ENCODE measurements at regions not wholly inside any gene's neighbourhood (a gene's known extent, or its start where the extent isn't known, plus 50 kb on each side); places are given as distances from the start of the nearest gene placed in this dataset.
"Not testable (repeated sequence)": the region's sequence is repeated elsewhere in the genome, so short reads cannot be mapped to it uniquely, and the experiment has no call there.

GRCh38 chr6:61099561-61099960, 1186.5 kb downstream of the KHDRBS2 start:
- H3K27ac ChIP-seq; H3K4me3 ChIP-seq; in situ Hi-C loops (cut with MboI; ENCODE audit: low pct_unique_long_range_greater_than_20kb in 2 of 9, low sequenced_read_pairs in 9 of 9, unreplicated experiment in 9 of 9); H3K4me1 ChIP-seq (replicated peaks in 1 of 2): not testable (repeated sequence)
- WGBS, 10 experiments = 0 to 100% (median 77%) methylated on average over 1 of the region's 1 CpG; no CpG with 5 or more reads in 2 of the 10 experiments
- ATAC-seq (replicated peaks in 6 of 8) = peak in 3 of 8 experiments; percentile 51 to 64 (median 61)

GRCh38 chr6:61087986-61088385, 1198.0 kb downstream of the KHDRBS2 start:
- H3K27ac ChIP-seq, H3K4me3 ChIP-seq: not testable (repeated sequence)

GRCh38 chr6:61044011-61044410, 1242.0 kb downstream of the KHDRBS2 start:
- ATAC-seq (replicated peaks in 6 of 8) = no peak

More at GRCh38 chr6:61087986-61088385, 1198.0 kb downstream of the KHDRBS2 start:
- in situ Hi-C loops (cut with MboI; ENCODE audit: low pct_unique_long_range_greater_than_20kb in 2 of 9, low sequenced_read_pairs in 9 of 9, unreplicated experiment in 9 of 9); H3K4me1 ChIP-seq (replicated peaks in 1 of 2); ATAC-seq (replicated peaks in 6 of 8): not testable (repeated sequence)
- 0 to 100% (median 68%) methylated on average over 1 of the region's 1 CpG; no CpG with 5 or more reads in 4 of the 10 experiments for WGBS, 10 experiments

More at GRCh38 chr6:61044011-61044410, 1242.0 kb downstream of the KHDRBS2 start:
- no CpG with 5 or more reads among the region's 3 CpGs for WGBS, 10 experiments
- Histone ChIP-seq H3K4me1 (replicated peaks in 1 of 2) (no peaks in the 10 kb centered on the region), H3K4me3 (no peak overlapping the region), H3K27ac (no peak overlapping the region)
- in situ Hi-C loops (cut with MboI; ENCODE audit: low pct_unique_long_range_greater_than_20kb in 2 of 9, low sequenced_read_pairs in 9 of 9, unreplicated experiment in 9 of 9) = no loop called here
